HG03521 (cell line): ENCODE measurements at regions not wholly inside any gene's neighbourhood (a gene's known extent, or its start where the extent isn't known, plus 50 kb on each side); places are given as distances from the start of the nearest gene placed in this dataset.

Source experiments
- ATAC-seq: cut with Tn5 transposase; IDR thresholded peaks from one replicate; pipeline ENCODE4 v1.9.1; 2021; ENCODE audit warnings: mild to moderate bottlenecking, moderate library complexity; ENCODE audit not compliant: unreplicated experiment

GRCh38 chr18:43570593-43570992 lies 293.3 kb upstream of the SYT4 start:
- ATAC-seq = no peak

- peak; percentile 41 for ATAC-seq
Measured at GRCh38 chr18:43571078-43571689, 293.9 kb upstream of the SYT4 start.

GRCh38 chr18:43572163-43572562 lies 294.9 kb upstream of the SYT4 start:
- ATAC-seq = peak; percentile 60

- no peak for ATAC-seq
Measured at GRCh38 chr18:43574974-43575373, 297.7 kb upstream of the SYT4 start.

GRCh38 chr18:43578211-43578610 lies 300.9 kb upstream of the SYT4 start:
- ATAC-seq = no peak

GRCh38 chr18:43578706-43579105 lies 301.4 kb upstream of the SYT4 start:
- ATAC-seq = no peak

GRCh38 chr18:43581936-43582519 lies 304.7 kb upstream of the SYT4 start:
- no peak for ATAC-seq

GRCh38 chr18:43587538-43588153 lies 310.4 kb upstream of the SYT4 start:
- no peak for ATAC-seq

- no peak for ATAC-seq
Measured at GRCh38 chr18:43588838-43589237, 311.5 kb upstream of the SYT4 start.

- ATAC-seq = no peak
Measured at GRCh38 chr18:43589611-43590151, 312.4 kb upstream of the SYT4 start.

- no peak for ATAC-seq
Measured at GRCh38 chr18:43590182-43590903, 313.1 kb upstream of the SYT4 start.

GRCh38 chr18:43592269-43592668 lies 315.0 kb upstream of the SYT4 start:
- no peak for ATAC-seq

- peak; percentile 71 for ATAC-seq
Measured at GRCh38 chr18:43596105-43596712, 318.9 kb upstream of the SYT4 start.

GRCh38 chr18:43601432-43601831 lies 324.1 kb upstream of the SYT4 start:
- ATAC-seq = no peak

- ATAC-seq = no peak
Measured at GRCh38 chr18:43605224-43605623, 327.9 kb upstream of the SYT4 start.

GRCh38 chr18:43606795-43607194 lies 329.5 kb upstream of the SYT4 start:
- no peak for ATAC-seq

- no peak for ATAC-seq
Measured at GRCh38 chr18:43620936-43621335, 343.6 kb upstream of the SYT4 start.

- no peak for ATAC-seq
Measured at GRCh38 chr18:43622024-43622423, 344.7 kb upstream of the SYT4 start.

GRCh38 chr18:43625582-43625981 lies 348.3 kb upstream of the SYT4 start:
- ATAC-seq = no peak

- ATAC-seq = no peak
Measured at GRCh38 chr18:43627848-43628530, 350.7 kb upstream of the SYT4 start.

- ATAC-seq = no peak
Measured at GRCh38 chr18:43634994-43635393, 357.7 kb upstream of the SYT4 start.
